Endothelial cell of umbilical vein (primary cell): ENCODE measurements at regions not wholly inside any gene's neighbourhood (a gene's known extent, or its start where the extent isn't known, plus 50 kb on each side); places are given as distances from the start of the nearest gene placed in this dataset.

Experiments used
- BruUV-seq: library from RNA; stranded (reverse); fragments of 400-500 nt; replicated peaks from 2 replicates; lab custom pipeline; 2021; lab: Mats Ljungman, UMichigan
- CTCF ChIA-PET: fragments of 300-600, 350-600 bp; sonication (Branson Sonifier 250); formaldehyde crosslinking; loops from one replicate; lab custom pipeline; 2021; ENCODE audit warnings: antibody characterized with exemption, inconsistent platforms; lab: Charles Lee
- POLR2A ChIA-PET: fragments of 300-600, 350-600 bp; sonication (Branson Sonifier 250); formaldehyde crosslinking; loops from one replicate; lab custom pipeline; 2021; ENCODE audit warnings: antibody characterized with exemption, inconsistent platforms; lab: Charles Lee
- DNase-seq: peaks from one replicate; pipeline ENCODE4 v3.0.0-alpha.2; 2011; ENCODE audit warnings: low read depth, low spot score
- FAIRE-seq: peaks from 2 replicates; lab custom pipeline; 2011; peaks lifted over from hg19 to GRCh38; lab: Jason Lieb, UNC
- H2AFZ ChIP-seq: 2 replicates; pipeline ENCODE4 v1.6.0; 2012; ENCODE audit warnings: low read depth, low read length, control low read depth, inconsistent platforms
- H3K27ac ChIP-seq: 2 replicates; pipeline ENCODE4 v1.5.1; 2011; ENCODE audit warnings: low read depth, mild to moderate bottlenecking, control low read depth, low read length, moderate library complexity; ENCODE audit not compliant: insufficient read depth
- H3K27me3 ChIP-seq, 2 experiments: 2 replicates each; pipeline versions ENCODE4 v1.6.0 to v1.6.1; 2011; ENCODE audit warnings: low read length in 2 of 2, mixed read lengths in 1 of 2; ENCODE audit not compliant: control insufficient read depth in 2 of 2, insufficient read depth in 2 of 2
- H3K36me3 ChIP-seq, 2 experiments: 2 replicates in 1 of 2; 3 replicates in 1 of 2; pipeline ENCODE4 v1.5.1; 2011; ENCODE audit warnings: low read length in 2 of 2, mild to moderate bottlenecking in 1 of 2, moderate library complexity in 1 of 2; ENCODE audit not compliant: control insufficient read depth in 2 of 2, insufficient read depth in 2 of 2; ENCODE audit errors: extremely low read depth in 1 of 2
- H3K4me1 ChIP-seq: 3 replicates; pipeline ENCODE4 v1.5.1; 2011; ENCODE audit warnings: mild to moderate bottlenecking, low read length; ENCODE audit not compliant: control insufficient read depth, insufficient read depth; ENCODE audit errors: extremely low read depth
- H3K4me2 ChIP-seq: 2 replicates; pipeline ENCODE4 v1.6.1; 2011; ENCODE audit warnings: low read length, control low read depth, mixed read lengths; ENCODE audit not compliant: insufficient read depth
- H3K4me3 ChIP-seq, 3 experiments: fragments of 200-600 bp in 1 of 3; sonication (generic), shearing (Covaris generic) in 1 of 3; replicated peaks in 1 of 3; 2 replicates each; pipeline ENCODE4 v1.5.1; 2011 to 2016; ENCODE audit warnings: control low read depth in 3 of 3, low read length in 3 of 3, mild to moderate bottlenecking in 2 of 3, inconsistent platforms in 1 of 3, low read depth in 1 of 3, moderate library complexity in 1 of 3; ENCODE audit not compliant: insufficient read depth in 1 of 3
- H3K79me2 ChIP-seq: 2 replicates; pipeline ENCODE4 v1.6.0; 2012; ENCODE audit warnings: low read length, inconsistent platforms; ENCODE audit not compliant: control insufficient read depth, insufficient read depth
- H3K9ac ChIP-seq: replicated peaks from 2 replicates; pipeline ENCODE3; 2011; ENCODE audit warnings: low read length, control low read depth; ENCODE audit not compliant: insufficient read depth; ENCODE audit errors: extremely low read depth
- H3K9me1 ChIP-seq: replicated peaks from 3 replicates; pipeline ENCODE4 v1.6.0; 2011; ENCODE audit warnings: mild to moderate bottlenecking, low read length; ENCODE audit not compliant: control insufficient read depth, insufficient read depth; ENCODE audit errors: extremely low read depth
- H3K9me3 ChIP-seq: replicated peaks from 2 replicates; pipeline ENCODE4 v1.5.1; 2012; ENCODE audit warnings: low read length, inconsistent platforms; ENCODE audit not compliant: control insufficient read depth, insufficient read depth
- H4K20me1 ChIP-seq: replicated peaks from 2 replicates; pipeline ENCODE3; 2011; ENCODE audit warnings: mild to moderate bottlenecking, low read length; ENCODE audit not compliant: control insufficient read depth, insufficient read depth; ENCODE audit errors: extremely low read depth
- EZH2 ChIP-seq: IDR thresholded peaks from 2 replicates; pipeline ENCODE4 v1.6.1; 2012; ENCODE audit warnings: borderline replicate concordance, low read depth, mild to moderate bottlenecking, moderate library complexity, low read length, inconsistent platforms; ENCODE audit not compliant: severe bottlenecking
- FOS ChIP-seq: IDR thresholded peaks from 2 replicates; pipeline ENCODE4 v1.6.1; 2011; ENCODE audit warnings: mild to moderate bottlenecking, low read length, moderate library complexity, borderline replicate concordance; ENCODE audit not compliant: insufficient read depth
- GATA2 ChIP-seq: IDR thresholded peaks from 2 replicates; pipeline ENCODE4 v1.7.0; 2011; ENCODE audit warnings: low read depth, mild to moderate bottlenecking, moderate library complexity, mixed read lengths, low read length; ENCODE audit not compliant: insufficient read length, insufficient read depth
- JUN ChIP-seq: IDR thresholded peaks from 2 replicates; pipeline ENCODE4 v1.6.1; 2011; ENCODE audit warnings: borderline replicate concordance, low read depth; ENCODE audit not compliant: insufficient read length, insufficient read depth
- MYC ChIP-seq: IDR thresholded peaks from one replicate; pipeline ENCODE4 v1.6.1; 2011; ENCODE audit warnings: mild to moderate bottlenecking, low read depth, low read length
- POLR2A ChIP-seq: IDR thresholded peaks from 2 replicates; pipeline ENCODE4 v1.6.1; 2012; ENCODE audit warnings: low read depth, mild to moderate bottlenecking, control low read depth, low read length
- POLR2AphosphoS5 ChIP-seq: IDR thresholded peaks from 2 replicates; pipeline ENCODE4 v1.6.1; 2012; ENCODE audit warnings: low read depth, mild to moderate bottlenecking, control low read depth, low read length, moderate library complexity; ENCODE audit not compliant: insufficient read depth
- dilution Hi-C: fragments of 300-500 bp; cut with MboI; formaldehyde crosslinking; loops from one replicate; pipeline ENCODE4 v1.15.0; 2019; ENCODE audit warnings: low sequenced_read_pairs; ENCODE audit not compliant: extremely low pct_ligation_motif_present
- intact Hi-C: fragments of 100-400 bp; cut with micrococcal nuclease; formaldehyde crosslinking; loops from one replicate; pipeline ENCODE4 v1.10.0; 2022
- TF ChIP-seq, protein P1 (sequence below), 2 donors: IDR thresholded peaks; 1 replicate in 1 of 2; 2 replicates in 1 of 2; pipeline ENCODE4 v1.5.1; 2011; ENCODE audit warnings: low read length in 2 of 2, mild to moderate bottlenecking in 2 of 2, moderate library complexity in 2 of 2, control low read depth in 1 of 2, inconsistent platforms in 1 of 2, low read depth in 1 of 2; ENCODE audit not compliant: insufficient read depth in 1 of 2; ENCODE audit errors: extremely low read depth in 1 of 2
- TF ChIP-seq, protein P2 (sequence below): IDR thresholded peaks from 2 replicates; pipeline ENCODE4 v1.6.1; 2011; ENCODE audit not compliant: insufficient read depth, insufficient read length

DNA sequence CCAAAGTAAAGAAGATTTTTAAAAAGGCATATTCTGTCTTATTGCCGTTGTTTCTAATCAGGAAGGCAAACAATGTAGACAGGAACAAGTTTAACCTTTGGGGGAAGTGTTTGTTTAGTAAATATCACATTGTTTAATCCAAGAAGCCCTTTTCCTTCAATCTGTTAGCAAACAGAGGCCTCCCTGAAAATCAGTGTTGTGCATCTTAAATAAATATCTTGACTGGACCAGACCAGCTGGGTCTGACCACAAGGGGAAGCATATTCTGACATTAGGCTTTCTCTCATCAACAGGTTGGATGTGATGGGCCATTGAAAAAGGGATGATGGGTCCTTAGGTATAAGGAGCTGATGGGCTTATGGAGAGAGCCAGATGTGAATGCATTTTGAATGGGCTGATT, 81.8 kb upstream of the SGIP1 start:
- ChIA-PET CTCF (interaction anchor here (1.0 to 6.5 kb wide), 6 partner anchors 39 to 281 kb away, joined by 3 to 68 read pairs (median 12); no protein-coding TSS in a partner anchor), POLR2A (no interaction called here)
- no peak overlapping the region for H3K9ac ChIP-seq
- no peak overlapping the region for H3K4me3 ChIP-seq
- intact Hi-C loops (loop anchor here (1.0 to 10.0 kb wide), 3 partner anchors 52 to 693 kb away; no protein-coding TSS in a partner anchor), dilution Hi-C loops (loop anchor here (25.0 kb wide), 1 partner anchor 190 kb away; no protein-coding TSS in a partner anchor)
- H2AFZ ChIP-seq: no peak overlapping the region
- FAIRE-seq (no peak), DNase-seq (peak; percentile 33)
- no peaks in the 10 kb centered on the region for H3K4me1 ChIP-seq
- no peak overlapping the region for H3K27ac ChIP-seq
- no peaks in the 10 kb centered on the region for H3K9me1 ChIP-seq
- no peaks in the 10 kb centered on the region for H3K79me2 ChIP-seq
- no peaks in the 10 kb centered on the region for H3K27me3 ChIP-seq
- no TSS peak for BruUV-seq
- no peaks in the 10 kb centered on the region for H3K36me3 ChIP-seq
- H3K9me3 ChIP-seq: no peaks in the 10 kb centered on the region
- no peak overlapping the region for H3K4me2 ChIP-seq
- H4K20me1 ChIP-seq: no peaks in the 10 kb centered on the region
- no peak for TF ChIP-seq MYC
- TF ChIP-seq, protein P1, sequence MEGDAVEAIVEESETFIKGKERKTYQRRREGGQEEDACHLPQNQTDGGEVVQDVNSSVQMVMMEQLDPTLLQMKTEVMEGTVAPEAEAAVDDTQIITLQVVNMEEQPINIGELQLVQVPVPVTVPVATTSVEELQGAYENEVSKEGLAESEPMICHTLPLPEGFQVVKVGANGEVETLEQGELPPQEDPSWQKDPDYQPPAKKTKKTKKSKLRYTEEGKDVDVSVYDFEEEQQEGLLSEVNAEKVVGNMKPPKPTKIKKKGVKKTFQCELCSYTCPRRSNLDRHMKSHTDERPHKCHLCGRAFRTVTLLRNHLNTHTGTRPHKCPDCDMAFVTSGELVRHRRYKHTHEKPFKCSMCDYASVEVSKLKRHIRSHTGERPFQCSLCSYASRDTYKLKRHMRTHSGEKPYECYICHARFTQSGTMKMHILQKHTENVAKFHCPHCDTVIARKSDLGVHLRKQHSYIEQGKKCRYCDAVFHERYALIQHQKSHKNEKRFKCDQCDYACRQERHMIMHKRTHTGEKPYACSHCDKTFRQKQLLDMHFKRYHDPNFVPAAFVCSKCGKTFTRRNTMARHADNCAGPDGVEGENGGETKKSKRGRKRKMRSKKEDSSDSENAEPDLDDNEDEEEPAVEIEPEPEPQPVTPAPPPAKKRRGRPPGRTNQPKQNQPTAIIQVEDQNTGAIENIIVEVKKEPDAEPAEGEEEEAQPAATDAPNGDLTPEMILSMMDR (IDR thresholded peaks at IDR 0.05; ENCODE audit: extremely low read depth in 1 of 2, insufficient read depth in 1 of 2, low read depth in 1 of 2, low read length in 2 of 2): peak; percentile 22 to 25

DNA sequence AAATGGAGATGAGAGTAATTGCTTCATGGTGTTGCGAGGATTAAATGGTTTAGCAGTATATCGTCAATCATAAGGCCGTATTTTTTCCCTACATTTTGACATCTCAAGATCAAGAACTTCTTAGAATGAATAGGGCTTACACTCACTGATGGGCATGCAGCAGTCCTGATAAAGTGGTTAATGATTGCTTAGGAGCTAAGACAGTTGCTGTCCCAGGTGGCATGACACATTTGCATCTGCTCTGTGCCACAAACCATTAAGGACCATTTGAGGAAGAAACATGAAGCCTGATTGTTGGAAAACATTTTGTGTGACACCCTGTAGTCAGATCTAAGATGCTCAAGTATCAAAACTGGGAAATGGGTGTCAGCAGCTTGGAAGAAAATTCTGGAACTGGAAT, 81.0 kb upstream of the SGIP1 start:
- intact Hi-C loops: loop anchor here (1.0 to 10.0 kb wide), 3 partner anchors 51 to 692 kb away; no protein-coding TSS in a partner anchor
- Histone ChIP-seq H4K20me1 (no peaks in the 10 kb centered on the region), H3K79me2 (no peaks in the 10 kb centered on the region), H3K4me3 (no peak overlapping the region), H3K4me2 (no peak overlapping the region), H3K4me1 (no peaks in the 10 kb centered on the region), H2AFZ (no peak overlapping the region), H3K27ac (no peak overlapping the region), H3K36me3 (no peaks in the 10 kb centered on the region), H3K9me1 (no peaks in the 10 kb centered on the region), H3K9me3 (no peaks in the 10 kb centered on the region), H3K27me3 (no peaks in the 10 kb centered on the region), H3K9ac (no peak overlapping the region)
- CTCF ChIA-PET: interaction anchor here (1.1 to 6.5 kb wide), 4 partner anchors 38 to 273 kb away, joined by 5 to 68 read pairs (median 14); no protein-coding TSS in a partner anchor
- FAIRE-seq (no peak), DNase-seq (no peak)
- POLR2A ChIA-PET: no interaction called here
- TF ChIP-seq MYC: no peak
- TF ChIP-seq POLR2AphosphoS5: no peak
- no peak for TF ChIP-seq JUN
- TF ChIP-seq EZH2: no peak
- TF ChIP-seq FOS: no peak
- no peak for TF ChIP-seq POLR2A
- TF ChIP-seq GATA2: no peak
- TF ChIP-seq, protein P2, sequence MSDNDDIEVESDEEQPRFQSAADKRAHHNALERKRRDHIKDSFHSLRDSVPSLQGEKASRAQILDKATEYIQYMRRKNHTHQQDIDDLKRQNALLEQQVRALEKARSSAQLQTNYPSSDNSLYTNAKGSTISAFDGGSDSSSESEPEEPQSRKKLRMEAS: no peak
- TF ChIP-seq, protein P1 (IDR thresholded peaks at IDR 0.05; ENCODE audit: extremely low read depth in 1 of 2, insufficient read depth in 1 of 2, low read depth in 1 of 2, low read length in 2 of 2): no peak
- BruUV-seq: no TSS peak
- dilution Hi-C loops: loop anchor here (25.0 kb wide), 1 partner anchor 191 kb away; no protein-coding TSS in a partner anchor
